ENCODE measurements at regions not wholly inside any gene's neighbourhood (a gene's known extent, or its start where the extent isn't known, plus 50 kb on each side); places are given as distances from the start of the nearest gene placed in this dataset.

DNA sequence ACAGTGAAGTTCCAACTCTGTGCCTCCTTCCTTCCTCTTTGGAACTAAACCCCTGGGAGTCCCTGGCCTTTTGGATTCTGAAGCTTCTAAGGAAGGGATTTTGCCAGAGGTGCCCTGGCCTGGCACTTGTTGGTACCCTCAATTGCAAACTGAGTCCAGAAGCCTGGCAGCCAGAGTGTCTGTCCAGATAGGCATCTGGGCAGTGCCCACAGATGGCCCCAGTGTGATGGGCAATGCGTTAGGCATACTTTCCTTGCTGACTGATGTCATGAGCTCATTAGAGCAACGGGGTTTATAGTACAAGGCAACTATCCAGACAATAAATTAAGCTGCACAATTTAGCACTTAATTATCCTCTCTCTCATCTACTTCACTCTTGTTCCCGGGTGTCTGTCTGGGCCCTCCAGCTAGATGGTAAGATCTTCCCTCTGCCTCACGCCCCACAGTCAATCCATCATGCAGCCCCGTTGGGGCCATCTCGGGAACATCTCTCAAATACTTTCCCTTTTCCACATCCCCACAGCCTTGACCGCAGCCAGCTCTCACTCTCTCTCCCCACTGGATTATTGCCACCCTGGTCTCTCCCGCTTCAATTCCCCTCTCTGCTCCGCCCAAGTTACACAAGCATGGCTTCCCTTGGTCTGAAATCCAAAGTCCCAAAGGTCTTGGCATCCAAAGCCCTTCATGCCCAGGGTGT is 157.5 kb upstream of the SMIM23 start:
- H3K27ac Mint-ChIP-seq (ENCODE audit: unreplicated experiment): no peak overlapping the region
- TF ChIP-seq, protein P1, sequence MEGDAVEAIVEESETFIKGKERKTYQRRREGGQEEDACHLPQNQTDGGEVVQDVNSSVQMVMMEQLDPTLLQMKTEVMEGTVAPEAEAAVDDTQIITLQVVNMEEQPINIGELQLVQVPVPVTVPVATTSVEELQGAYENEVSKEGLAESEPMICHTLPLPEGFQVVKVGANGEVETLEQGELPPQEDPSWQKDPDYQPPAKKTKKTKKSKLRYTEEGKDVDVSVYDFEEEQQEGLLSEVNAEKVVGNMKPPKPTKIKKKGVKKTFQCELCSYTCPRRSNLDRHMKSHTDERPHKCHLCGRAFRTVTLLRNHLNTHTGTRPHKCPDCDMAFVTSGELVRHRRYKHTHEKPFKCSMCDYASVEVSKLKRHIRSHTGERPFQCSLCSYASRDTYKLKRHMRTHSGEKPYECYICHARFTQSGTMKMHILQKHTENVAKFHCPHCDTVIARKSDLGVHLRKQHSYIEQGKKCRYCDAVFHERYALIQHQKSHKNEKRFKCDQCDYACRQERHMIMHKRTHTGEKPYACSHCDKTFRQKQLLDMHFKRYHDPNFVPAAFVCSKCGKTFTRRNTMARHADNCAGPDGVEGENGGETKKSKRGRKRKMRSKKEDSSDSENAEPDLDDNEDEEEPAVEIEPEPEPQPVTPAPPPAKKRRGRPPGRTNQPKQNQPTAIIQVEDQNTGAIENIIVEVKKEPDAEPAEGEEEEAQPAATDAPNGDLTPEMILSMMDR (IDR thresholded peaks at IDR 0.05): no peak
- H3K4me3 Mint-ChIP-seq (ENCODE audit: unreplicated experiment): no peak overlapping the region
- H3K27me3 Mint-ChIP-seq (ENCODE audit: low read depth): peaks cover 29% of the 10 kb centered on the region
- H3K9me3 Mint-ChIP-seq (ENCODE audit: low read depth): no peaks in the 10 kb centered on the region
- no peak for DNase-seq (ENCODE audit: low spot score)
- no peaks in the 10 kb centered on the region for H3K36me3 Mint-ChIP-seq (ENCODE audit: low read depth)
- H3K4me1 Mint-ChIP-seq (ENCODE audit: low read depth): peaks cover 15% of the 10 kb centered on the region

DNA sequence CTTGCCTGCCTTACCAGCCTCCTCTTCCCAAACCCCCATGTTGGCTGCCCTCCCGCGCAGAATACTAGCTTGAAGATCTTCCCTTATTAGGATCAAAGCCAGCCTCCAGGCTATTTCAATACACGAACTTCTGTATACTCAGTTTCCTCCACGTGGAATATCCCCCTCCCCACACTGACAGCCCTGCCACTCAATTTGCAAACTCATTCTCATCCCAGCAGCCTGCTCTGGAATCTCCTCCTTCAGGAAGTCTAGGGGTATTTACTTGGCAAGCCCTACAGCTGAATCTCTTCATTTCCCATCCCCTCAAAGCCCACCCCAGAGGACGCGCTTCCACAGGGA is 157.0 kb upstream of the SMIM23 start:
- Mint-ChIP-seq H3K36me3 (ENCODE audit: low read depth) (no peaks in the 10 kb centered on the region), H3K27ac (ENCODE audit: unreplicated experiment) (no peak overlapping the region), H3K4me1 (ENCODE audit: low read depth) (peaks cover 15% of the 10 kb centered on the region), H3K4me3 (ENCODE audit: unreplicated experiment) (no peak overlapping the region), H3K27me3 (ENCODE audit: low read depth) (peaks cover 26% of the 10 kb centered on the region), H3K9me3 (ENCODE audit: low read depth) (no peaks in the 10 kb centered on the region)
- DNase-seq (ENCODE audit: low spot score): no peak
- TF ChIP-seq, protein P1 (IDR thresholded peaks at IDR 0.05): no peak

DNA sequence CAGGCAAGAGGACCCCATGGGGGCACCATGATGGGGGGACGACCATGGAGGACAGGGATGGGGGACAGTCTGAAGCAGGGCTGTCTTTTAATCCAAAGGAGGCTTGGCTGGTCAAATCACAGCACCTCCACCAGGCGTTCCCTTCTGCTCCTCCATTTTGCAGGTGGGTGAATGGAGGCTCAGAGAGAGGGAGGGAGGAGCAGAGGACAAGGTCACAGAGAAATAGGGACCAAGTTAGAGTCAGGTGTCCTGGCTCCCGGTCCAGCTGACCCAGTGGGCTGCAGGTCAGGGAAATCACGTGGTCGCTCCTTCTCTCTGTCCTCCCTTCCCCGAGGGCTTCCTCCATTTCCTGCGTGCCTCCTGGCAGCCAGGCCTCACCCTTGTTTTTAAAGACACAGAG is 156.4 kb upstream of the SMIM23 start:
- Mint-ChIP-seq H3K27me3 (ENCODE audit: low read depth) (peaks cover 24% of the 10 kb centered on the region), H3K4me3 (ENCODE audit: unreplicated experiment) (no peak overlapping the region), H3K9me3 (ENCODE audit: low read depth) (no peaks in the 10 kb centered on the region), H3K27ac (ENCODE audit: unreplicated experiment) (no peak overlapping the region), H3K4me1 (ENCODE audit: low read depth) (peaks cover 20% of the 10 kb centered on the region), H3K36me3 (ENCODE audit: low read depth) (no peaks in the 10 kb centered on the region)
- TF ChIP-seq, protein P1 (IDR thresholded peaks at IDR 0.05): no peak
- DNase-seq (ENCODE audit: low spot score): no peak

DNA sequence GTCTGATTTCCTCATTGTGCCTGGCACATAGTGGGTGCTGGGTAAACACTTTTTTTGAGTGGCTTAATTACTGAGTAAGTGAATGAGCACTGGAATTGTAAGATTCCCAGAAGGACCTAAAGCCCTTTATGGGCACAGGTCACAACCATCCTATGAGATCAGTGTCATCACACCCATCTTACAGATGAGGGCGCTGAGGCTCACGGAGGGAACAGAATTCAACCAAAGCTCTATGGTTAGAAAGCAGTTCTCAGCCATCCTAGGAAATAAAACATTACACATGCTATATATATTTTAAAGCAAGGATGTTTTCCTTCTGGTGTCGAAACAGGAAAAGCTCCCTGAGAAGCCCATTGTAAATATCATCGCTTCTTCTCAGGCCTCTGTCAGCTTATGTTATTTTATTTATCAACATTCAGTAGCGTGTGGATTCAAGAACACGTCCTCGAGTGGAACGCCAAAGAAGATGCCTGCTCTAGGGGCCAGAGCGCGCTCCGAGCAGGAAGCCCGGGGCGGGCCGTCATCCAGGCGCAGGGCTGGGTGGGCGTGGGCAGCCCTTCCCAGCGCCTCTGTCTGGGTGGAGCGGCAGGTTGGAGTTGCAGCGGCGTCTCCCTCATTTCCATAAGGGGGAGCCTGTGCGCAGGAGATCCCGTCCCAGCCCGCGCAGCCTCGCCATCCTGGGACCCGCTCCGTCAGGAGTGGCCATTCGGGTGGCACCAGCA is 155.8 kb upstream of the SMIM23 start:
- peak overlapping the region; percentile 41 for H3K27ac Mint-ChIP-seq (ENCODE audit: unreplicated experiment)
- H3K4me3 Mint-ChIP-seq (ENCODE audit: unreplicated experiment): peak overlapping the region; percentile 66
- H3K4me1 Mint-ChIP-seq (ENCODE audit: low read depth): peaks cover 21% of the 10 kb centered on the region
- no peaks in the 10 kb centered on the region for H3K36me3 Mint-ChIP-seq (ENCODE audit: low read depth)
- DNase-seq (ENCODE audit: low spot score): no peak
- H3K27me3 Mint-ChIP-seq (ENCODE audit: low read depth): peaks cover 18% of the 10 kb centered on the region
- TF ChIP-seq, protein P1 (IDR thresholded peaks at IDR 0.05): peak; percentile 83
- H3K9me3 Mint-ChIP-seq (ENCODE audit: low read depth): no peaks in the 10 kb centered on the region

DNA sequence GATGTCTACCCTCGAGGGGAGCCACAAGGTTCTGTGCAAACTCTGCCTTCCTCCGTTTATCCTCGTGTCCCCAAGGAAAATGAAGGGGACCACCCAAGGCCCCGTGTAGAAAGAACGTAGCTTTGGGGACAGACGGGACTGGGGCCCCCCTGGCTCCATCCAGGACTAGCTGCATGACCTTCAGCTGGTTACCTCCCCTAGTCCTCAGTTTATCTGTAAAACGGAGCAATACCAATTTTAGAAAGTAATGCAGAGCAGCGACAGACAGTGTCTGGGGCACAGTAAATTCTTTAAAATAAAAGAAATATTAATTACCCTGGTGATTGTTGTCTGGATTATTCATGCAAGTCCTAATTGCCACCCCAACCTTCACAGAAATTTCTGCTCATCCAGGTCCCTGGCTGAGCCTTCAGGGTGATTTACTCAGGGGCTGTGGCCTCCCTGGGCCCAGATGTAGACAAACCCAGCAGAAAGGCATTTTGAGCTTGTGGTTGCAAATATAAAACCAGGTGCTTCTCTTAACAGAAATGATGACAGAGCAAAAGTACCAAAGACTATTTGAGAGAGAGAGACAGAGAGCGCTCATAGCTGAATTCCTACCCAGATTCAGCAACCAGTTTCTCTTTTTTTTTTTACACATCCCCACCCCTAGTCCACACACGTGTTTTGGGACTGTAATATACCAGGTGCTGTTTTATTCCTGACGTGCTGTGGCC is 155.1 kb upstream of the SMIM23 start:
- H3K4me3 Mint-ChIP-seq (ENCODE audit: unreplicated experiment): peak overlapping the region; percentile 66
- no peaks in the 10 kb centered on the region for H3K9me3 Mint-ChIP-seq (ENCODE audit: low read depth)
- peaks cover 16% of the 10 kb centered on the region for H3K27me3 Mint-ChIP-seq (ENCODE audit: low read depth)
- no peak for DNase-seq (ENCODE audit: low spot score)
- no peak overlapping the region for H3K27ac Mint-ChIP-seq (ENCODE audit: unreplicated experiment)
- TF ChIP-seq, protein P1 (IDR thresholded peaks at IDR 0.05): no peak
- H3K36me3 Mint-ChIP-seq (ENCODE audit: low read depth): no peaks in the 10 kb centered on the region
- H3K4me1 Mint-ChIP-seq (ENCODE audit: low read depth): peaks cover 21% of the 10 kb centered on the region
